ENCODE measurements at regions not wholly inside any gene's neighbourhood (a gene's known extent, or its start where the extent isn't known, plus 50 kb on each side); places are given as distances from the start of the nearest gene placed in this dataset.

GRCh38 chr9:13942695-13943094 is 371.2 kb downstream of the NFIB start:
- DNase-seq (ENCODE audit: low read depth, low spot score): peak; percentile 54
- ChIA-PET POLR2A (no interaction called here), CTCF (no interaction called here)
- no peak for TF ChIP-seq CTCF (IDR thresholded peaks at IDR 0.05; ENCODE audit: insufficient read depth, low read length, missing control alignments)
- no peak overlapping the region for H3K4me3 ChIP-seq (ENCODE audit: low read depth, low read length)

- no peak for TF ChIP-seq CTCF (IDR thresholded peaks at IDR 0.05; ENCODE audit: insufficient read depth, low read length, missing control alignments)
- DNase-seq (ENCODE audit: low read depth, low spot score): no peak
- ChIA-PET POLR2A (no interaction called here), CTCF (no interaction called here)
- H3K4me3 ChIP-seq (ENCODE audit: low read depth, low read length): no peak overlapping the region
Observed at GRCh38 chr9:13942201-13942600, 371.7 kb downstream of the NFIB start.

- H3K4me3 ChIP-seq (ENCODE audit: low read depth, low read length): no peak overlapping the region
- no peak for TF ChIP-seq CTCF (IDR thresholded peaks at IDR 0.05; ENCODE audit: insufficient read depth, low read length, missing control alignments)
- POLR2A ChIA-PET: no interaction called here
- no peak for DNase-seq (ENCODE audit: low read depth, low spot score)
- CTCF ChIA-PET: no interaction called here
Observed at GRCh38 chr9:13941714-13942113, 372.2 kb downstream of the NFIB start.

GRCh38 chr9:13939701-13940490 is 374.0 kb downstream of the NFIB start:
- CTCF ChIA-PET: no interaction called here
- H3K4me3 ChIP-seq (ENCODE audit: low read depth, low read length): no peak overlapping the region
- no peak for DNase-seq (ENCODE audit: low read depth, low spot score)
- POLR2A ChIA-PET: no interaction called here
- TF ChIP-seq CTCF (IDR thresholded peaks at IDR 0.05; ENCODE audit: insufficient read depth, low read length, missing control alignments): no peak

- ChIA-PET POLR2A (no interaction called here), CTCF (no interaction called here)
- no peak overlapping the region for H3K4me3 ChIP-seq (ENCODE audit: low read depth, low read length)
- peak; percentile 24 for DNase-seq (ENCODE audit: low read depth, low spot score)
- no peak for TF ChIP-seq CTCF (IDR thresholded peaks at IDR 0.05; ENCODE audit: insufficient read depth, low read length, missing control alignments)
Observed at GRCh38 chr9:13939134-13939533, 374.8 kb downstream of the NFIB start.

- ChIA-PET POLR2A (no interaction called here), CTCF (no interaction called here)
- H3K4me3 ChIP-seq (ENCODE audit: low read depth, low read length): no peak overlapping the region
- no peak for TF ChIP-seq CTCF (IDR thresholded peaks at IDR 0.05; ENCODE audit: insufficient read depth, low read length, missing control alignments)
- DNase-seq (ENCODE audit: low read depth, low spot score): no peak
Observed at GRCh38 chr9:13934416-13934815, 379.5 kb downstream of the NFIB start.

All from AG04449 (cell line).